NCI-H2107 treated with DMSO at 0.1 percent for 48 hours (cell line): ENCODE measurements at regions not wholly inside any gene's neighbourhood (a gene's known extent, or its start where the extent isn't known, plus 50 kb on each side); places are given as distances from the start of the nearest gene placed in this dataset.
"Not testable (repeated sequence)": the region's sequence is repeated elsewhere in the genome, so short reads cannot be mapped to it uniquely, and the experiment has no call there.

ENCODE experiments used
- DNase-seq: peaks from one replicate; lab custom pipeline; 2025; ENCODE audit not compliant: unreplicated experiment; lab: John Stamatoyannopoulos, UW

DNA sequence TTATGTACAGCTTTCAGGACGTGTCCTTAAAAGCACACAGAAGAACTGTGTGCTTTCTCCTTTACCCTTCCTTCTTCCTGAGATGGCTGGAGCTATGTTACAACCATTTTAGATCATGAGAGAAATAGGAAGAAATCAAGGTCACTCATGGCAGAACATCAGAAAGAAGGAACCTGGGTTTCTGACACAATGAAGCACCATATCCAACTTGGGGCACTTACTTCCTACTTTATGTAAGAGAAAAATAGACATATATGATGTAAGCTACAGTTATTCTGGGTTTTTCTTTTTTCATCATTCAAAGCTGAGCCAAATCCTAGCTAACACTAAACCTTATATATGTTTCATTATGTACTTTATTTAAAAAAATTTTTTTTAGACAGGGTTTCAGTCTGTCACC is 79.5 kb downstream of the FAM161A start:
- no peak for DNase-seq

DNA sequence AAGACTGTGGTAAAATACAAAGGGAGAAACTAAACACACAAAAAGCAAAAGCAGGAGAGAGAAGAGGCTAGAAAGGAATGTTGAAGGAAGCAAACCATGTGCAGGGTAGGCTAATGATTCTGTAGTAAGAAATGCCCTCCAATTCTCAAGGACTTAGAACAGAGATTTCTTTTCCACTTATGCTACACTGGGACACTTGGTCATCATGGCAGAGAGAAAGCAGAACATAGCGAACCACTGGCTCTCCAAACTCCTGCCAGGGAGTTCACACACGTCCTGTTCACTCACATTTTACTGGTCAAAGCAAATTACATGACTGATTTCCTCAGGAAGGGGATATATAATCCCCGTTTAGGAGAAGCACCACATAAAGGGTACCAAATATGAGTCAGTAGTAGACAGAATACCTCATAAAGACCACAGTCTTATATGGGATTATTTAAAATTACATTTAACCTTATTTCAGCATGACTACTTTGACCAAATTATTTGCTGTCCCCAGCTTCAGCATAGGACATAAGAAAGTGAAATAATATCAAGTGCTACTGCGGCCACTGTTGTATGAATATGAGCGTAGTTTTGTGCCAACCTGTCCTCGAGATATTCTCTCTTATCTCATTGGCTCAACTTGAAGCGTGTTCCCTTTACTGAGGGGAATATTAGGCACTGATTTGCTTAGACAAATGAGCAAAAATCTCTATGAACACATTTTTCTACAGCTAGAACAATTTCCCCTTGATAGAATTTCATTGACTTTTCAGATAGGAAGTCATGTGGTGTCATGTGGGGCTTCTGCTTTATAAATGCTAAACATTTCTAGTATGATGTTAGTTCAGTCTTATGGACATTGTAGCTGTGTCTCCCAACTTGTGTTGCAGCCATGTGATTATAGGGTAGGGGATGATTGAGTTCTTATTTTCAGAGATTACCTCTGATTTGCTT is 81.7 kb downstream of the FAM161A start:
- no peak for DNase-seq

DNA sequence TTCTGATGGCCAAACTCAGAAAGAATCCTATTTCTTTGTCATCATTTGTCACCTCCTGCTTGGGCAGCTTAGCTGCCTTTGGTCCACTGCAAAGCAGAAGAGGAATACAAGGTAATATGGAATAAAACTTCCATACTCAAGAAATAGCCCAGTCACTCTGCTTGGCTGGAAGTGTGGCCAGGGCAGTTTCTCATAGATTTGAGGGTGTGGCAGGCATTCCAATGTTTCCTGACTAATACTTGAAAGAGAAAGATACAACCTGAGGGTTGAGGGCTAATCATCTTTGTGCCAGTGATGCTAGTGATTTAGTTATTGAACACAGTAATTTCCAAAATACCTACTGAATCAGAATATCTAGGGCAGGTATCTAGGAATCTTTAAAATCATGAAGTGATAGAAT is 83.1 kb downstream of the FAM161A start:
- no peak for DNase-seq

DNA sequence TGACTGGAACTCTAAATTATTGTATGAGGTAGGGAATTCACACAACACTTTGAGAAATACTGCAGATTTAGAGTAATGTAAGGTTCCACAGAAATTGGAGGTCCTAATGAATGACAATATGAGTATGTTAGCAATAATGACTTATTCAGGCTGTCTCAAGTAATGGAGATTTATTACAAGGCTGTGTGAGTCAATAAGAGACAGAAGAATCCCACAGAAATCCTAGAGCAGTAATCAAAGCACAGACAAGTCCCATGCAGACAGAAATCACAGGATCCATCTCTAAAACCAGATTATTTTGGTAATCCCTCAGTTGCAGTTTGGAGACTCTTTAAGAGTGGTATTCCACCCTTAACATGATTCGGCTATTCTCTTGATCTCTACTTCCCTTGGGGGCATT is 83.6 kb downstream of the FAM161A start:
- DNase-seq, result no peak

DNA sequence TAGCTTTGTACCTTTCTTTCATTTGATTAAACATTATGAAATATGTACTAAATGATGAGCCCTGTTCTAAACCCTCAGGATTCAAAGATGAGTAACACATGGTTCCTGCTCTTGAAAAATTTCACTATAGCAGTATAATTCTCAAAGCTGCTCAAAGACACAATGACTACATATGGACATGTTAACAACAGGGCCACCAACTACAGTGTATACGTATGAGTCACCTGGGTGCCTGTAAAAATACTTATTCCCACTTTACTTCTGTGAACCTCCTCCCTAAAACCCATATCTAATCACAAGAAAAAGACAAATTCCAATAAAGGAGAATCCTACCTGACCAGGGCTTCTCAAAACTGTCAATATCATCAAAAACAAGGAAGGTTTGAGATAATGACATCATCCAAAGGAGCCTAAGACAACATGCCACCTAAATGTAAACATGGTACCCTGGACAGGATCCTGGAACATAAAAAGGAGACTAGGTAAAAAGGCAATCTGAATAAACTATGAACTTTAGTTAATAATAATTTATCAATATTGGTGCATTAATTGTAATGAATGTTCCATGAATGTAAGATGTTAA is 84.7 kb downstream of the FAM161A start:
- DNase-seq, result no peak

DNA sequence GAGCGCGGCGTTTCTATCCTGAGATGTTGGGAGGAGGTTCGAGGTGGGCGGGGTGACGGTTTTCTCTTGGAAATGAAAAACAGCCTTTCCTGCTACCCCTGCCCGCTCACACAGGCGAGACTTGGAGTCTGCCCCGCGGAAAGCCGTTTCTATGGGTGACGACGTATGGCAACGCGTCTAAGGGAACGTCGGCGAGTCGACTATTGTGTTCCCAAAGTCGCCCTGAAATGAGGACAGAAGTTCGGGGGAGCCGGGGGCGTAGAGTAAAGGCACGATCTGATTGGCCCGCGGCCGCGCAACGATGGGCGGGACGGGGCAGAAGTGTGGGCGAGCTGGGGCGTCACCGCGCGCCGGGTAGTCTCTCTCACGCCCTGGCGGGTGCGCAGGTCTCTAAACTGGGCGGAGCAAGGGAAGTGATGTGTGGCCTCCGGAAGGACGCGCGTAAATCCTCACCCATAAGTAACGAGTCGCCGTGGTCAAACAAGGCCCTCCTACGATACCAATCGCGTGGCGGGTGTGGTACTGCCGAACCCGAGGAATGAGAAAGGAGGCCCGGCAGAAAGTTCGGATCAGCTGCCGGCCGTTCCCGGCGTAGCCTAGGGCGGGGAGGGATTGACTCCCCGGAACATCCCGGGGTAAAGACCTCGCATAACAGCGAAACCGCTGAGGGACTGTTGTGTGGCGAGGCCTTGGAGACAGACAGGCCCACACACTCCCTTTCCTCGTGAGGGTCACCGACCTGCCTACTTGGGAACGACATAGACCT is 89.6 kb downstream of the FAM161A start:
- peak; percentile 95 for DNase-seq

DNA sequence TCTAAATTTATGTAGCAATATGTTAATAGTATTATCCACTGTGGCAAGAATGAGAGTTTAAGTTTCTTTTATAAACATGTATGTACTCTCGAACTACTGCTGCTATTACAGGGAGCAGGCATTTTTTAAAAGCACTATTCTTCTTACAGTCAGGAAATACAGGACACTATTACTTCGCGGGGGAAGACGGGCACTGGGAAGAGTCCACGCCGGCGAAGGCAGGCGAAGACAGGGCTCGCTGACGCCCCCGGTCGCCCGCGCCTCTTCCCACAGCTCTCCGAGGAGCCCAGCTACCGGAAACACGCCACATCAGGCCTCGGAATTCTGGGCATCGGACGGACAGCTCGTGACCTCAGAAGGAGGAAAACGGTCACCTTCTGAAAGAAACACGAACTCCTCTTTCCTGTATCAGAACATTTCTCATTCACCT is 90.2 kb downstream of the FAM161A start:
- no peak for DNase-seq

DNA sequence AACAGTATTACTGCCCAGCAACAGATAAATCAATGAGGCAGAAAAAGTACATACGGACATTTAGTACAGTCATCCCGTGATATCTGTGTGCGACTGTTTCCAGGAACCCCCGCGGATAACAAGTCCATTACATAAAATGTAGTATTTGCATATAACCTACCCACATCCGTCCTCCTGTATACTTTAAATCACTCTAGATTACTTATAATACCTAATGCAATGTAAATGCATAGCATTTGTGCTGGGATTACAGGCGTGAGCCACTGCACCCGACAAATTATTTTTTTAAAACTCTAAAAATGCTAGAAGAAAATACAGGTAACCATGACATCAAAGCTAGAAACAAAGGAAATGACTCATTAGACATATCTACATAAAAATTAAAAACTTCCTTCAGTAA is 91.6 kb downstream of the FAM161A start:
- DNase-seq, result no peak

DNA sequence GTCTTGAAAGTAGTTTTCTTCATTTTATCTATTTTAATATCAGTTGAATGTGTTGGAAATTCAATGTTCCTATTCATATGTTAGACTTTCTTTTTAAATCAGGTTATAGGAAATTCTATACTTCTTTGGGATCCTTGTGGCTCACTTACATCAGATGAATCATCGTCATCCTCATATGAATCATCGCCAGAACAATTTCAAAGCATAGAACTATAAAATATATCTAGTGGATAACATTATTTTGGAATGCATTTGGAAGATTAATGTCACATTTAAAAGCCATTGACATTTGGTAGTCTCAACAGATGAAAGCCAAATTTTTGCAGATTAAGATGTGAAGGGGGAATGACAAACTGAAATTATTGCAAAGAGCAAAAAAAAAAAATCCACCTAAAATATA is 94.1 kb downstream of the FAM161A start:
- no peak for DNase-seq

DNA sequence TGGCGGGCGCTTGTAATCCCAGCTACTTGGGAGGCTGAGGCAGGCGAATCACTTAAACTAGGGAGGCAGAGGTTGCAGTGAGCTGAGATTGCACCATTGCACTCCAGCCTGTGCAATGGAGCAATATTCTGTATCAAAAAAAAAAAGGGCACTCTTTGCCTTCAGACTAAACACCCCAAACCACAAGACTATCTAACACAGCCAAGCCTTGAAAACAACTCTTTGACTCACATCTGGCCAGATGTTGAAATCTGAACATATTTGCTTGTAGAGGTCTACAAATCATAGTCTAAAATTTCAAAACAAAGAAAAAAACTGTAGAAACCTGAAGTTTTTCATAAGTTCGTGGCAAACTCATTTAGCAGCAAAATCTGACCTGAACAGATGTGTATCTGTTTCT is 94.9 kb downstream of the FAM161A start:
- no peak for DNase-seq

DNA sequence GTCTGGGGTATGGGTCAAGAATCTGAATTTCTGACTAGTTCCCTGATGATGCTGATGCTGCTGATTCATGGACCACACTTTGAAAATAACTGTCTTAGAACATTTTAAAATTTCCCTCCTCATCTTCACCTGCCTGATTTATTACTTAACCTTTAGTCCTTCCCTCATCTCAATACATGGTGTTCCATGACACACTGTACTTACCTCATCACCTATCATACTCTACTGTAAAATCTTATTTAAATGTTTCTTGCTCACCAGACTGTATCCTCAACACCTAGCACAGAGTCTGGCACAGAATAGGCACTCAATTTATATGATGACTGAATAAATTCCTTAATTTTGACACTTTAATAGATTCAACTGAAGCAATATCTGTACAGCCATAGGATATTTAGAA is 95.7 kb downstream of the FAM161A start:
- no peak for DNase-seq

DNA sequence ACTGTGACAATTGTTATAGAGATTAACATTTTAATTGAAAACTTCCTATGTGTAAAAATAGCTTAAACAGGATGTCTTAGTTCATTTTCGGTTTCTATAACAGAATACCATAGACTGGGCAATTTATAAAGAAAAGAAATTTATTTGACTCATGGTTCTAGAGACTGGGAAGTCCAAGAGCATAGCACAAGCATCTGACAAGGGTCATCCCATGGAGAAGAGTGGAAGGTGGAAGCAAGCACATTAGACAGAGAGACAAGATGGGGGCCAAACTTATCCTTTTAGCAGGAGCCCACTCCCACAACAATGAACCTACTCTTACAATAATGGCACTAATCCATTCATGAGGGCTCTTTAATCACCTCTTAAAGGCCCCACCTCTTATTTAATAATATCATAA is 100.3 kb downstream of the FAM161A start:
- no peak for DNase-seq

DNA sequence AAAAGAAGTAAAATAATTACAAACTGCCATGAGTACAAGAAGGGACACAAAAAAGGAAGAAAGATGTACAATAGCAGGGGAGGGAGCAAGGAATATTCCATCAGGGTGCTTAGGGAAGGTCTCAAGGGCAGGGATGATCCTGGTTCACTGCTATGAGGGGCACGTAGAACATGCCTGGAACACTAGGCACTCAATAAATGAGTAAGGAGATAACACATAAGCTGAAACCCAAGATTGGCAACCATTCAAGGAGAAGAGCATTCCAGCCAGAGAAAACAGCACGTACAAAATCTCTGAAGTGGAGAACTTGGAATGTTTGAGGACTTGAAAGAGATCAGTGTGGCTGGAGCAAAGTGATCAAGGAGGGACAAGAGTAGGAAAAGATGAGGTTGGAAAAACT is 103.2 kb downstream of the FAM161A start:
- DNase-seq, result no peak

DNA sequence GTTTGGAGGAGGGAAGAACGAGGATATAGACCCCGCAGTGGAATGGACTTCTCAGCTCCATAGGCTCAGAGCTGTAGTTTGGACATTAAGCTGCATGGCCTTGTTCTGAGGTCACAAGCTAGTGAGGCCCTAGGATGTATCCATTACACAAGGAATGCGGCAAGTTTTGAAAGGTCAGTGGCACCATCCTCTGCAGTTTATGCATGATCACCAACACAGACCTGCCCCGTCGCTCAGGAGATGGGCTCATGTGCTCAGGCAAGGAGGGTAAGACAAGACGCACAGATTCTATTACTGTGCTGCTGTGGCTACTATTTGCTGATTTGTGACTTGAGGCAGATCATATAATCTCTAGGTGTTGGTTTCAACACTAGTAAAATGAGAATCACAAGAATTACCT is 110.9 kb downstream of the FAM161A start:
- DNase-seq, result no peak

DNA sequence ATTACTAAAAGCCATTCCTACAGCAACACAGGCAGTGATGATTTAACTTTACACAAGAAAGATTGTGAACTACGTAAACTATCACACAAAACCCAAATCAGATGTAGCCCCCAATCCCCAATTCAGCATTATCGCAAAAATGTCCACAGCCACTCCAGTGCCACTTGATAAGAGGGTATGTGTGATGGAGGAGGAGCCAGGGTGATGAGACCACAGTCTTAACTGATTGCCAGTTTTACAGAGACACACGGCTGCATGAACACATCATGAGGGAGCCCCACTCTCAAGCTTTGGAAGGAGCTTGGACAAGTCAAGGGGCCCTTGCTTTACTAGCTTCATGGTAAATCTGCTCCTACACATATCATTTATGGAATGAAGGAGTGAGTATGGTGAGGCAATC is 116.0 kb downstream of the FAM161A start:
- no peak for DNase-seq

DNA sequence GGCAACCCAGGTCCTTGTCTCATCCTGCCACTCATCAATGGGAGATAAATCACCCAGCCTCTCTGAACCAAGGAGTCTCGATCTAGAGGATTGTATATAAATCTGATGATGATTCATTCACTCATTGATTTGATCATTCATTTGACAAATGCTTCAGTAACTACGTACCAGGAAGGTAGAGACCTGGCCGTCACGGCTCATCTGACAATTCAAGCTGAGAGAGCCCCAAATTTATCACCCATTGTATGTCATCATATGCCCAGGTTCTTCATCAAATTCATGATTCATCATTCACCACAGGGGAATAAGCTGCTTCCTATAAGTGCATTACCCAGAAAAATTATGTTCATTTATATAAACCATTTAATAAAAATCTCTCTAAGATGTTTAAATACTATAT is 116.9 kb downstream of the FAM161A start:
- no peak for DNase-seq

DNA sequence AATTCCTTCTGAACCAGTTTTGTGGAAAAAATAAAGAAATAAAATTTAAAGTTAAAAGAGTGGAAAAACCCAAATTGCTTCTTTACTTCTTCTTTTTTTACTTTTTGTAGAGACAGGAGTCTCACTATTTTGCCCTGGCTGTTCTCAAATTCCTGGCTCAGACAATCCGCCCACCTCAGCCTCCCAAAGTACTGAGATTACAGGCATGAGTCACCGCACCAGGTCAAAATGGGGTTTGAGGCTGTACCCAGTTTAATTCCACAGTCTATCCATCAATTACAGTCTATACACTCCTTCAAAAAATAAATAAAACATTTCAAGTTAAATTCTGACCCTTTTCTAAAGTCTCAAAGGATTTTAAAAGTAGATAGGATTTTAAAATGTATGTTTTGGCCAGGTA is 120.3 kb downstream of the FAM161A start:
- DNase-seq, result no peak

DNA sequence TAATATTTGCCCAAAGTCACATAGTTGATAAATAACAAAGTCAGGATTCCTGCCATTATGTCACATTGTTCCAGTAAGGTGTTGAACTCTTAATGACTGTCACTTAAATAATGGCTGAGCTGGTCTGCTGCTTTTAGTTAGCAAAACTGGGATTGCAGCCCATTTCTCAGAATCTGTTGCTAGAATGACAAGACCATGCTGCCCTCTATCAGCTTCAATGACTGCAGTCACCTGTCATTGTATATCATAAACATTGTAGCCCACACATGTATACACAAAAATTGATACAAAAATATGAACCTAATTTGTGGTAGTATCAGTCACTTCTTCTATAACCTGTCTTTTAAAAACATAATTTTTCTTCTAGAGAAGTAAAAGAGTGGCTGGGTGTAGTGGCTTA is 121.1 kb downstream of the FAM161A start:
- no peak for DNase-seq

DNA sequence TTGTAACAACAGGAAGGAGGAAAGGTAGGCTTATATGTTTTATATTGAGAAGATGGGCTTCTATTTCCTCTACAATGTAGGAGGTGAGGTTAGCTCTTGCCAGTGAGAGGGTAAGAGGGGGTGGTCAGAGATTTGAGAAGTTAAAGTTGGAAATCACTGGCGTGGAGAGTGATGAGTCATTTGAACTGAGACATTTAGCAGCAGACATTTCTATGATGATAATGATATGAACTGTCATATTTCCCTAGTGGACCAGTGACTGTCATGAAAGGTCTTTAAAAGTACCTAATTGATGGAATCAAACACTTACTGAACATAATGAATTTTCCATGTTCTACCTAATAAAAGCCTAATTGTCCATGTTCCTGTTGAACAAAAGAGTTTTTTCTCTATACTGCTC is 126.1 kb downstream of the FAM161A start:
- DNase-seq, result no peak

DNA sequence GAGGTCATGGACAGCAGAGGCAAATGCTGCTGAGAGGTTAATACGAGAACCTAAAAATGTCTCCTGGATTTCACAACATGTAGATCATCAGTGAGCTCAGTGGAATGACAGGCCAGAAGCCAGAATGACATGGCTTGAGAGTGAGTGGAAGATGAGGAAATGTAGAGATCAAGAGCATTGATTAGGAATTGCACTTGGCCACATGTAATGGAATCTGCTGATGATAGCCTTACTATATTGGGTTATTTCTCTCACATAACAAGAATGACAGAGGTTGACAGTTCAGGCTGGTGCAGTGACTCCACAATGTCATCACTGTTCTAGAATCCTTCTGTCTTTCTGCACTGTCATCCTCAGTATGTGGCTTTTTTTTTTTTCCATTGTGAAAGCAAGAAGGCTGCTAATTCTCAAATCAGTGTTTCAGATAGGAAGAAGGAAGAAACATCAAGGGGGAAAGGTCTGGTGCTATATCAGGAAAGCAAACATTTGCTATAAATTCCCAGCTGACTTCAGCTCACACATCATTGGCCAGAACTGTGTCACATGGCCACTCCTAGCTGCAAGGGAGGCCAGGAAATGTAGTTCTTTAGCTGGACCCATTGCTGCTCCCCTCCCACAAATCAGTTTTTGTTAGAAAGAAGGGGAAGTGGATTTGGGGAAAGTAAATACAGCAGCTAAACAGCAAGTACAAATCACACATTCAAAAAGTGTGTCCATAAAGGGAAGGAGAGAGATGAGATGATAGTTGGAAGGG is 127.2 kb downstream of the FAM161A start:
- no peak for DNase-seq

DNA sequence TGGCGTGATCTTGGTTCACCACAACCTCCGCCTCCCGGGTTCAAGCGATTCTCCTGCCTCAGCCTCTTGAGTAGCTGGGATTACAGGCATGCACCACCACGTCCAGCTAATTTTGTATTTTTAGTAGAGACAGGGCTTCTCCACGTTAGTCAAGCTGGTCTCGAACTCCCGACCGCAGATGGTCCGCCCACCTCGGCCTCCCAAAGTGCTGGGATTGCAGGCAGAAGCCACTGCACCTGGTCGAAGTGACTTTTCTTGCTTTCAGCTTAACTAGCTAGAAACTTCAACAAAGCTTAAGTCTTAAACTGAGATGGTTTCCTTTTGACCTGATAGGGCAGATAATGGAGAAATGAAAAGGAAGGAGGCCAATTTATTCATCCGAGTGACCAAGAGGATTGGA is 130.5 kb downstream of the FAM161A start:
- DNase-seq, result not testable (repeated sequence)
